HCT116 (cell line): ENCODE measurements at regions not wholly inside any gene's neighbourhood (a gene's known extent, or its start where the extent isn't known, plus 50 kb on each side); places are given as distances from the start of the nearest gene placed in this dataset.
A peak's percentile ranks its signal among the peaks of the same experiment; 100 is the strongest.

ENCODE experiments used
- ATAC-seq: fragments of 200-7000 bp; cut with Tn5 transposase; 2 replicates; pipeline ENCODE4 v1.9.1; 2020; ENCODE audit warnings: mild to moderate bottlenecking, moderate library complexity
- BruUV-seq: library from RNA; stranded (reverse); fragments of 400-500 nt; replicated peaks from 2 replicates; lab custom pipeline; 2021; lab: Mats Ljungman, UMichigan
- CTCF ChIA-PET: fragments of 300-600 bp; sonication (Branson Sonifier 250); formaldehyde crosslinking; loops from one replicate; lab custom pipeline; 2021; ENCODE audit warnings: antibody characterized with exemption; lab: Charles Lee
- POLR2A ChIA-PET: fragments of 300-600, 350-600 bp; sonication (Branson Sonifier 250); formaldehyde crosslinking; loops from one replicate; lab custom pipeline; 2021; ENCODE audit warnings: antibody characterized with exemption; lab: Charles Lee
- RAD21 ChIA-PET, 2 experiments: fragments of 300-600 bp; sonication (Branson Sonifier 250); formaldehyde crosslinking; loops; one replicate each; lab custom pipeline; 2023; ENCODE audit warnings: low total read pairs in 2 of 2; ENCODE audit not compliant: uncharacterized antibody in 2 of 2, unreplicated experiment in 2 of 2, low non-redundant PET in 1 of 2; lab: Charles Lee
- DNase-seq: peaks from one replicate; pipeline ENCODE4 v3.0.0-alpha.2; 2010; ENCODE audit warnings: low read depth, low spot score
- H2AFZ ChIP-seq: fragments of 200-600 bp; shearing (Covaris generic), sonication (generic); 2 replicates; pipeline ENCODE4 v1.6.1; 2017; ENCODE audit warnings: low read depth, mixed run types, mixed read lengths, antibody characterized with exemption, low read length; ENCODE audit not compliant: poor library complexity, severe bottlenecking
- H3K27ac ChIP-seq: 2 replicates; pipeline ENCODE4 v1.5.1; 2012; ENCODE audit warnings: low read depth, low read length
- H3K27me3 ChIP-seq: fragments of 200-600 bp; sonication (generic); 2 replicates; pipeline ENCODE4 v1.6.1; 2016; ENCODE audit warnings: mixed run types, low read length, mixed read lengths; ENCODE audit not compliant: insufficient read depth
- H3K36me3 ChIP-seq, 2 experiments: fragments of 200-500 bp in 1 of 2; fragments of 200-600 bp in 1 of 2; sonication (Bioruptor generic) in 1 of 2; sonication (generic) in 1 of 2; 2 replicates each; pipeline versions ENCODE4 v1.5.1 to v1.6.1; 2014 to 2016; ENCODE audit warnings: low read length in 2 of 2, inconsistent platforms in 1 of 2, mixed read lengths in 1 of 2, mixed run types in 1 of 2; ENCODE audit not compliant: insufficient read depth in 2 of 2, control insufficient read depth in 1 of 2
- H3K4me1 ChIP-seq, 2 experiments: fragments of 200-600 bp in 1 of 2; sonication (generic) in 1 of 2; 2 replicates each; pipeline versions ENCODE4 v1.5.1 to v1.6.1; 2012 to 2017; ENCODE audit warnings: low read length in 2 of 2, inconsistent platforms in 1 of 2, mild to moderate bottlenecking in 1 of 2, mixed read lengths in 1 of 2, mixed run types in 1 of 2, moderate library complexity in 1 of 2; ENCODE audit not compliant: insufficient read depth in 2 of 2, control insufficient read depth in 1 of 2
- H3K4me2 ChIP-seq: fragments of 200-600 bp; sonication (generic); 2 replicates; pipeline ENCODE4 v1.6.1; 2017; ENCODE audit warnings: mixed run types, low read length, mixed read lengths
- H3K4me3 ChIP-seq, 2 experiments: fragments of 200-600 bp in 1 of 2; sonication (generic) in 1 of 2; replicated peaks in 1 of 2; 2 replicates each; pipeline ENCODE4 v1.5.1; 2011 to 2016; ENCODE audit warnings: low read length in 2 of 2, control low read depth in 1 of 2, low read depth in 1 of 2, mild to moderate bottlenecking in 1 of 2, mixed read lengths in 1 of 2, mixed run types in 1 of 2
- H3K79me2 ChIP-seq: fragments of 200-600 bp; sonication (generic); 2 replicates; pipeline ENCODE4 v1.6.1; 2017; ENCODE audit warnings: mild to moderate bottlenecking, mixed run types, low read length, moderate library complexity, mixed read lengths; ENCODE audit not compliant: insufficient read depth
- H3K9ac ChIP-seq: fragments of 200-600 bp; sonication (generic); 2 replicates; pipeline ENCODE4 v1.6.1; 2016; ENCODE audit warnings: low read length, mixed read lengths
- H3K9me2 ChIP-seq: fragments of 200-600 bp; sonication (generic), shearing (Covaris generic); 2 replicates; pipeline ENCODE4 v1.6.1; 2017; ENCODE audit warnings: mixed run types, mild to moderate bottlenecking, moderate library complexity; ENCODE audit not compliant: insufficient read depth
- H3K9me3 ChIP-seq, 2 experiments: fragments of 200-500 bp in 1 of 2; fragments of 200-600 bp in 1 of 2; sonication (Bioruptor generic) in 1 of 2; sonication (generic) in 1 of 2; 2 replicates each; pipeline ENCODE4 v1.6.1; 2014 to 2017; ENCODE audit warnings: low read length in 2 of 2, mixed read lengths in 2 of 2, inconsistent platforms in 1 of 2, low read depth in 1 of 2, mild to moderate bottlenecking in 1 of 2, mixed run types in 1 of 2, moderate library complexity in 1 of 2; ENCODE audit not compliant: control insufficient read depth in 1 of 2, insufficient read depth in 1 of 2
- H4K20me1 ChIP-seq: fragments of 200-600 bp; sonication (generic), shearing (Covaris generic); 2 replicates; pipeline ENCODE4 v1.6.1; 2017; ENCODE audit warnings: mixed run types, mild to moderate bottlenecking, moderate library complexity; ENCODE audit not compliant: insufficient read depth
- ATF3 ChIP-seq: IDR thresholded peaks from 2 replicates; pipeline ENCODE4 v1.6.1; 2012
- CBX3 ChIP-seq: IDR thresholded peaks from 2 replicates; pipeline ENCODE4 v1.6.1; 2012; ENCODE audit warnings: low read depth
- ELF1 ChIP-seq: IDR thresholded peaks from 2 replicates; pipeline ENCODE4 v1.6.1; 2012; ENCODE audit warnings: low read depth, borderline replicate concordance
- EZH2 ChIP-seq: fragments of 200-600 bp; sonication (generic); IDR thresholded peaks from 2 replicates; pipeline ENCODE4 v1.6.1; 2017; ENCODE audit warnings: antibody characterized with exemption, mixed run types
- MAX ChIP-seq: IDR thresholded peaks from 2 replicates; pipeline ENCODE4 v1.6.1; 2012
- POLR2AphosphoS5 ChIP-seq: IDR thresholded peaks from 2 replicates; pipeline ENCODE4 v1.6.1; 2011; ENCODE audit warnings: mild to moderate bottlenecking, low read depth, low read length, moderate library complexity
- RAD21 ChIP-seq: IDR thresholded peaks from 2 replicates; pipeline ENCODE4 v1.6.1; 2012; ENCODE audit warnings: low read depth, mild to moderate bottlenecking
- REST ChIP-seq: IDR thresholded peaks from 2 replicates; pipeline ENCODE4 v1.6.1; 2012; ENCODE audit warnings: low read depth
- TCF7L2 ChIP-seq: IDR thresholded peaks from 2 replicates; pipeline ENCODE4 v1.7.0; 2011; ENCODE audit warnings: borderline replicate concordance, inconsistent platforms; ENCODE audit not compliant: insufficient read depth, insufficient read length; ENCODE audit errors: extremely low read depth
- ZFX ChIP-seq: fragments of 450-650 bp; IDR thresholded peaks from 2 replicates; pipeline ENCODE4 v1.6.1; 2017
- intact Hi-C: fragments of 100-400 bp; cut with micrococcal nuclease; formaldehyde crosslinking; loops from 2 replicates; pipeline ENCODE4 v1.10.0; 2022

DNA sequence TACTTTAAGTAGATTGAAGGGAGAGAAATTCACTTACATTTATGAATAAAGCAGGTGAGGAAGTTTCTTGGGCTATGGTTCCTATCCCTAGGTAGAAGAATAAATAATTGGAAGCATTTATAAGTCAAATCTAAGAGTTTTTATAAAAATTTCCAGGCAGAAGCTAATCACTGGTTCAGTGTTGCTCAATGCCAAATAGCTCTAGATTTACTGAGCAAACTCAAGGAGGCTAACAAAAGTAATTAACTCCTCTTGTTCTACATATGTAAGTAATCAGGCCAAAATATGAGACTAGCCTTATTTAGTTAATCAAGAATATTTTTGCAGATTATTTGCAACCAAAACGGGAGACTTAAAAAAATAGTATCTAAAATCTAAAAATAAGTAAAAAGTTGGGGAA is 472.3 kb downstream of the PLK2 start:
- H3K36me3 ChIP-seq, result no peaks in the 10 kb centered on the region
- CTCF ChIA-PET, result no interaction called here
- TF ChIP-seq ATF3 (no peak), CBX3 (no peak), RAD21 (no peak), ELF1 (no peak), REST (no peak), EZH2 (no peak), MAX (no peak), ZFX (no peak), POLR2AphosphoS5 (no peak), TCF7L2 (no peak)
- TF ChIP-seq, all 23 proteins: peak for 0
- no peaks in the 10 kb centered on the region for H3K27me3 ChIP-seq
- H3K4me2 ChIP-seq, result no peak overlapping the region
- H3K9me2 ChIP-seq, result no peaks in the 10 kb centered on the region
- H3K9ac ChIP-seq, result no peak overlapping the region
- H3K4me1 ChIP-seq, result peaks cover 0 to 20% of the 10 kb centered on the region in 2 experiments; a peak in 2 of 4 replicates
- peak overlapping the region; percentile 12 for H2AFZ ChIP-seq
- H3K79me2 ChIP-seq, result no peaks in the 10 kb centered on the region
- ATAC-seq, result no peak
- H4K20me1 ChIP-seq, result no peaks in the 10 kb centered on the region
- intact Hi-C loops, result no loop called here
- RAD21 ChIA-PET, result no interaction called here
- H3K27ac ChIP-seq, result no peak overlapping the region
- no peak overlapping the region for H3K4me3 ChIP-seq
- H3K9me3 ChIP-seq, result no peaks in the 10 kb centered on the region
- POLR2A ChIA-PET, result interaction anchor here (1.4 kb wide), 1 partner anchor 473 kb away, joined by 4 read pairs; the partner anchor contains the start of gene PLK2
- BruUV-seq, result no TSS peak
- no peak for DNase-seq
